ENCODE measurements at regions not wholly inside any gene's neighbourhood (a gene's known extent, or its start where the extent isn't known, plus 50 kb on each side); places are given as distances from the start of the nearest gene placed in this dataset.

GRCh38 chr9:126154182-126154827, 172.3 kb upstream of the MVB12B start:
- no peak for DNase-seq

- no peak for DNase-seq
Observed at GRCh38 chr9:126154869-126155268, 171.8 kb upstream of the MVB12B start.

GRCh38 chr9:126155756-126156664, 170.6 kb upstream of the MVB12B start:
- DNase-seq = no peak

GRCh38 chr9:126156898-126157297, 169.7 kb upstream of the MVB12B start:
- DNase-seq = no peak

- no peak for DNase-seq
Observed at GRCh38 chr9:126157423-126157822, 169.2 kb upstream of the MVB12B start.

- no peak for DNase-seq
Observed at GRCh38 chr9:126157826-126158587, 168.6 kb upstream of the MVB12B start.

GRCh38 chr9:126158588-126159429, 167.8 kb upstream of the MVB12B start:
- DNase-seq = no peak

- no peak for DNase-seq
Observed at GRCh38 chr9:126159430-126160060, 167.1 kb upstream of the MVB12B start.

- DNase-seq = no peak
Observed at GRCh38 chr9:126160067-126160853, 166.4 kb upstream of the MVB12B start.

GRCh38 chr9:126160854-126161329, 165.7 kb upstream of the MVB12B start:
- no peak for DNase-seq

GRCh38 chr9:126162611-126163381, 163.8 kb upstream of the MVB12B start:
- DNase-seq = no peak

- no peak for DNase-seq
Observed at GRCh38 chr9:126164796-126165525, 161.7 kb upstream of the MVB12B start.

- DNase-seq = no peak
Observed at GRCh38 chr9:126165755-126166154, 160.9 kb upstream of the MVB12B start.

GRCh38 chr9:126166291-126166690, 160.3 kb upstream of the MVB12B start:
- no peak for DNase-seq

GRCh38 chr9:126166866-126167265, 159.8 kb upstream of the MVB12B start:
- no peak for DNase-seq

GRCh38 chr9:126169736-126170135, 156.9 kb upstream of the MVB12B start:
- DNase-seq = no peak

- no peak for DNase-seq
Observed at GRCh38 chr9:126170286-126170823, 156.3 kb upstream of the MVB12B start.

GRCh38 chr9:126171641-126172040, 155.0 kb upstream of the MVB12B start:
- no peak for DNase-seq
